A549 (cell line): ENCODE measurements at regions not wholly inside any gene's neighbourhood (a gene's known extent, or its start where the extent isn't known, plus 50 kb on each side); places are given as distances from the start of the nearest gene placed in this dataset.

Experiments used
- ATAC-seq, 2 experiments: fragments of 200-7000 bp in 1 of 2; fragments of >200 bp in 1 of 2; cut with Nextera tagmentation in 1 of 2; cut with Tn5 transposase in 1 of 2; 3 replicates each; pipeline versions ENCODE4 v1.8.0 to v1.9.1; 2018 to 2020; ENCODE audit warnings: mild to moderate bottlenecking in 1 of 2, moderate library complexity in 1 of 2
- CTCF ChIA-PET: fragments of 300-600 bp; sonication (Branson Sonifier 250); formaldehyde crosslinking; extraction: SDS; loops from one replicate; lab custom pipeline; 2021; ENCODE audit warnings: antibody characterized with exemption, inconsistent platforms; lab: Yijun Ruan, JAX
- POLR2A ChIA-PET: fragments of 350-600 bp; formaldehyde crosslinking; extraction: SDS; loops from one replicate; lab custom pipeline; 2021; ENCODE audit warnings: antibody characterized with exemption, inconsistent platforms; lab: Yijun Ruan, JAX
- DNase-seq, 2 experiments: peaks; one replicate each; pipeline versions ENCODE4 v3.0.0 to v3.0.0-alpha.2; 2011 to 2016; ENCODE audit warnings: low read depth in 1 of 2, low spot score in 1 of 2
- FAIRE-seq: peaks from 2 replicates; lab custom pipeline; 2011; peaks lifted over from hg19 to GRCh38; lab: Jason Lieb, UNC
- H3K27ac ChIP-seq, 2 experiments: fragments of >200 bp; sonication (Bioruptor Twin); formaldehyde crosslinking; 3 replicates each; pipeline ENCODE4 v1.5.1; 2016 to 2017
- H3K4me1 ChIP-seq: fragments of >200 bp; sonication (Bioruptor Twin); formaldehyde crosslinking; 3 replicates; pipeline ENCODE4 v1.6.1; 2016
- H3K4me2 ChIP-seq: fragments of >200 bp; sonication (Bioruptor Twin); formaldehyde crosslinking; 3 replicates; pipeline ENCODE4 v1.6.1; 2016
- H3K4me3 ChIP-seq: fragments of >200 bp; sonication (Bioruptor Twin); formaldehyde crosslinking; 3 replicates; pipeline ENCODE4 v1.5.1; 2016
- H3K9me3 ChIP-seq: fragments of >200 bp; sonication (Bioruptor Twin); formaldehyde crosslinking; 3 replicates; pipeline ENCODE4 v1.6.1; 2016
- CBX2 ChIP-seq: fragments of 200-600 bp; sonication (generic); IDR thresholded peaks from 2 replicates; pipeline ENCODE4 v1.6.1; 2016; ENCODE audit warnings: low read depth, mild to moderate bottlenecking, borderline replicate concordance
- CEBPB ChIP-seq, 2 experiments: fragments of >200 bp in 1 of 2; sonication (Bioruptor Twin) in 1 of 2; formaldehyde crosslinking in 1 of 2; IDR thresholded peaks; 2 replicates each; pipeline ENCODE4 v1.6.1; 2012 to 2016
- EHMT2 ChIP-seq: fragments of 200-600 bp; sonication (generic); IDR thresholded peaks from 2 replicates; pipeline ENCODE4 v1.6.1; 2016; ENCODE audit warnings: antibody characterized with exemption, low read depth, mild to moderate bottlenecking, moderate library complexity
- FOSB ChIP-seq: fragments of 250-450 bp; sonication (Bioruptor Pico); IDR thresholded peaks from 2 replicates; pipeline ENCODE4 v1.5.0; 2020; ENCODE audit warnings: mild to moderate bottlenecking, moderate library complexity
- HDAC2 ChIP-seq: fragments of 200-600 bp; sonication (generic); IDR thresholded peaks from 2 replicates; pipeline ENCODE4 v1.6.1; 2016
- JUN ChIP-seq, 2 experiments: fragments of >200 bp; sonication (Bioruptor Twin); formaldehyde crosslinking; IDR thresholded peaks; 2 replicates in 1 of 2; 3 replicates in 1 of 2; pipeline ENCODE4 v1.6.1; 2016 to 2017
- KDM5A ChIP-seq: fragments of 200-600 bp; sonication (generic); IDR thresholded peaks from 2 replicates; pipeline ENCODE4 v1.6.1; 2016; ENCODE audit warnings: antibody characterized with exemption, mild to moderate bottlenecking
- MAFK ChIP-seq: fragments of 450-650 bp; IDR thresholded peaks from 2 replicates; pipeline ENCODE4 v1.6.1; 2014; ENCODE audit not compliant: partially characterized antibody
- MAZ ChIP-seq: fragments of 150-350 bp; IDR thresholded peaks from 2 replicates; pipeline ENCODE4 v1.6.1; 2014; ENCODE audit warnings: antibody characterized with exemption, low read depth, low read length, borderline replicate concordance
- NPAS2 ChIP-seq: fragments of 250-450 bp; sonication (Bioruptor Pico); IDR thresholded peaks from 2 replicates; pipeline ENCODE4 v1.8.0; 2022; ENCODE audit warnings: mild to moderate bottlenecking, moderate library complexity, borderline replicate concordance
- POLR2A ChIP-seq: IDR thresholded peaks from 2 replicates; pipeline ENCODE4 v1.6.1; 2012; ENCODE audit warnings: mild to moderate bottlenecking, low read length
- RFX5 ChIP-seq: fragments of 450-650 bp; IDR thresholded peaks from 2 replicates; pipeline ENCODE4 v1.7.1; 2014; ENCODE audit warnings: antibody characterized with exemption, mild to moderate bottlenecking, moderate library complexity
- SMC3 ChIP-seq: fragments of >200 bp; sonication (Bioruptor Twin); formaldehyde crosslinking; IDR thresholded peaks from 3 replicates; pipeline ENCODE4 v1.6.1; 2018; ENCODE audit warnings: inconsistent platforms
- SREBF2 ChIP-seq: fragments of 450-650 bp; IDR thresholded peaks from 2 replicates; pipeline ENCODE4 v1.6.1; 2014; ENCODE audit warnings: mild to moderate bottlenecking, moderate library complexity
- TFCP2L1 ChIP-seq: fragments of 250-450 bp; sonication (Bioruptor Pico); IDR thresholded peaks from 2 replicates; pipeline ENCODE4 v1.5.0; 2021; ENCODE audit warnings: mild to moderate bottlenecking
- ZNF302 ChIP-seq: fragments of 250-450 bp; sonication (Bioruptor Pico); IDR thresholded peaks from 2 replicates; pipeline ENCODE4 v1.9.0; 2021; ENCODE audit warnings: inconsistent platforms, mild to moderate bottlenecking, moderate library complexity
- whole genome bisulfite sequencing: methylation state at CpG from one replicate; pipeline ENCODE4 v1.1.6; 2017; ENCODE audit errors: missing lambda C conversion rate; 5-methylcytosine and 5-hydroxymethylcytosine counted together
- TF ChIP-seq, protein P1 (sequence below): IDR thresholded peaks from 2 replicates; pipeline ENCODE4 v1.6.1; 2012
- TF ChIP-seq, protein P2 (sequence below): fragments of 250-450 bp; sonication (Bioruptor Pico); IDR thresholded peaks from 2 replicates; pipeline ENCODE4 v1.5.0; 2021; ENCODE audit warnings: mild to moderate bottlenecking, moderate library complexity, borderline replicate concordance

DNA sequence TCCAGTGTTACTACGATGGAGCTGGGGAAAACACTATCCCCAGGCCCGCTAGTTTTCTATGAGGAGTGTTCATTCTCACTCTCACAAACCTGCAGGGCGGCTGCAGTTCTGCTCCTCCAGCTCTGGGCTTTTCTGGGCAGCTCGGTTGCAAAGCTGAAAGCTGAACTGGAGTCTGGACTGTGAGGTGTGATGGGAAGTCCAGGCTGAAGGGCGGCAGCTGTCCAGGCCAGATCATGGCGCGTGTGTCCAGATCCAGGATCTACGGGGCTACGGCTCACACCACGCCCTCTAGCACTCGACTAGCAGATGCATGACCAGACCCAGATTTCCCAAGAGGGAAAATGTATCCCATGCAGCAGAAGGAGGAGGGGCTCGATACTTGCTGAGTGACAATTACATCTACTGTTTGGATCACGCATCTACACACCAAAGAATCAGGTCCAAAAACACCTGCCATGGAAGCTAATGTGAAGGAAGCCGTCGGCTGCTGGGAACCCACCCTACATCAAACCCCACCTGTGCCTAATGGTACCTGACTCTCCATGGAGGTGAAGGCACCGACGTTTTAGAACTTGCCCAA is 555.0 kb downstream of the BRD1 start:
- no peak for DNase-seq
- Histone ChIP-seq H3K9me3 (no peaks in the 10 kb centered on the region), H3K4me3 (no peak overlapping the region), H3K4me1 (no peaks in the 10 kb centered on the region), H3K4me2 (no peak overlapping the region), H3K27ac (no peak overlapping the region)
- WGBS, result 32% methylated on average over 15 of the region's 17 CpGs
- no peak for FAIRE-seq
- ChIA-PET CTCF (interaction anchor here (0.6 kb wide), 1 partner anchor 12 kb away, joined by 3 read pairs; no protein-coding TSS in a partner anchor), POLR2A (no interaction called here)
- TF ChIP-seq EHMT2 (no peak), JUN (IDR thresholded peaks at IDR 0.05) (no peak)
- ATAC-seq, result no peak

DNA sequence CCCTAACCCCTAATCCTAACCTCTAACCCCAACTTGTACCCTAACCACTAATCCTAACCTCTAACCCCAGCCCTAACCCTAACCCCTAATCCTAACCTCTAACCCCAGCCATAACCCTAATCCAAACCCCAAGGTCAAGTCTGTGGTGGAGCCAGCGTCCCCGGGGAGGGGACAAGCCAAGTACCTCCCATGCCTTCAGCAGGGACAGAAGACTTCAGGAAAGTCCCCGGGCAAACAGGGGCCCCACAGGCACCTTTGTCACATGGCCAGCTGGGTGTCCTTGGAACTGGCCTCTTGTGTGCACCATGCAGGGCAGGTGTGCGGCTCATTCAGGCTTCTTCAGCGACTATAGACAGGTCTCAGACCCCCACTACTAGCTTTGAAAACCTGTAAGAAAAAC is 555.8 kb downstream of the BRD1 start:
- Histone ChIP-seq H3K4me2 (no peak overlapping the region), H3K4me3 (no peak overlapping the region), H3K27ac (no peak overlapping the region), H3K4me1 (no peaks in the 10 kb centered on the region), H3K9me3 (no peaks in the 10 kb centered on the region)
- ChIA-PET POLR2A (no interaction called here), CTCF (interaction anchor here (0.6 kb wide), 1 partner anchor 11 kb away, joined by 3 read pairs; no protein-coding TSS in a partner anchor)
- ATAC-seq (no peak), FAIRE-seq (no peak), DNase-seq (no peak)
- WGBS, result 28% methylated on average over 2 of the region's 5 CpGs
- TF ChIP-seq ZNF302 (CRISPR knock-in tag), result no peak
- TF ChIP-seq NPAS2 (CRISPR knock-in tag), result no peak
- TF ChIP-seq, all 56 proteins: peak for 0

DNA sequence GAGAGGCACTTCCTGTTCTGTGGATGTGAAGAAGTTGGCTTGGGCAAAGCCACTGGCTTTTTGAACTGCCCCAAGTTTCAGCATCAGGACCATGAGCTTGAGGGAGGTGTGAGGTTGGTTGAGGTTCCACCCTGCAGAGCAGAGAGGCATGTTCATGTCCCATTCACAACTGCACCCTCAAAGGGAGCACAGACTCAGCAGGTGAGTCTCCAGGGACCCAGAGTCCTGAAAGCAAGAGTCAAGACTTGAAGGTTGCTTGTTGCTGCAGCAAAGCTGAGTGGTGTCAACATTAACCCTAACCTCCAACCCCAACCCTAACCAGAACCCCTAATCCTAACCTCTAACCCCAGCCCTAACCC is 556.3 kb downstream of the BRD1 start:
- ChIA-PET CTCF (no interaction called here), POLR2A (no interaction called here)
- TF ChIP-seq FOSB (CRISPR knock-in tag), result no peak
- TF ChIP-seq, protein P1, sequence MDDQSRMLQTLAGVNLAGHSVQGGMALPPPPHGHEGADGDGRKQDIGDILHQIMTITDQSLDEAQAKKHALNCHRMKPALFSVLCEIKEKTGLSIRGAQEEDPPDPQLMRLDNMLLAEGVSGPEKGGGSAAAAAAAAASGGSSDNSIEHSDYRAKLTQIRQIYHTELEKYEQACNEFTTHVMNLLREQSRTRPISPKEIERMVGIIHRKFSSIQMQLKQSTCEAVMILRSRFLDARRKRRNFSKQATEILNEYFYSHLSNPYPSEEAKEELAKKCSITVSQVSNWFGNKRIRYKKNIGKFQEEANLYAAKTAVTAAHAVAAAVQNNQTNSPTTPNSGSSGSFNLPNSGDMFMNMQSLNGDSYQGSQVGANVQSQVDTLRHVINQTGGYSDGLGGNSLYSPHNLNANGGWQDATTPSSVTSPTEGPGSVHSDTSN, result no peak
- TF ChIP-seq, protein P2, sequence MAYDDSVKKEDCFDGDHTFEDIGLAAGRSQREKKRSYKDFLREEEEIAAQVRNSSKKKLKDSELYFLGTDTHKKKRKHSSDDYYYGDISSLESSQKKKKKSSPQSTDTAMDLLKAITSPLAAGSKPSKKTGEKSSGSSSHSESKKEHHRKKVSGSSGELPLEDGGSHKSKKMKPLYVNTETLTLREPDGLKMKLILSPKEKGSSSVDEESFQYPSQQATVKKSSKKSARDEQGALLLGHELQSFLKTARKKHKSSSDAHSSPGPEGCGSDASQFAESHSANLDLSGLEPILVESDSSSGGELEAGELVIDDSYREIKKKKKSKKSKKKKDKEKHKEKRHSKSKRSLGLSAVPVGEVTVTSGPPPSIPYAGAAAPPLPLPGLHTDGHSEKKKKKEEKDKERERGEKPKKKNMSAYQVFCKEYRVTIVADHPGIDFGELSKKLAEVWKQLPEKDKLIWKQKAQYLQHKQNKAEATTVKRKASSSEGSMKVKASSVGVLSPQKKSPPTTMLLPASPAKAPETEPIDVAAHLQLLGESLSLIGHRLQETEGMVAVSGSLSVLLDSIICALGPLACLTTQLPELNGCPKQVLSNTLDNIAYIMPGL (CRISPR knock-in tag), result no peak
- no peak for TF ChIP-seq MAZ
- no peak for TF ChIP-seq TFCP2L1 (CRISPR knock-in tag)
- no peak for TF ChIP-seq CBX2
- no peak for TF ChIP-seq CEBPB (IDR thresholded peaks at IDR 0.05)
- TF ChIP-seq HDAC2, result no peak
- TF ChIP-seq KDM5A, result no peak
- TF ChIP-seq SMC3, result no peak
- TF ChIP-seq RFX5, result no peak
- TF ChIP-seq POLR2A, result no peak
- no peak for TF ChIP-seq SREBF2
- TF ChIP-seq MAFK, result no peak
- H3K4me2 ChIP-seq, result no peak overlapping the region
- ATAC-seq (no peak), DNase-seq (no peak), FAIRE-seq (no peak)
- H3K27ac ChIP-seq, result no peak overlapping the region
- no peaks in the 10 kb centered on the region for H3K4me1 ChIP-seq
- no peak overlapping the region for H3K4me3 ChIP-seq
- H3K9me3 ChIP-seq, result no peaks in the 10 kb centered on the region

DNA sequence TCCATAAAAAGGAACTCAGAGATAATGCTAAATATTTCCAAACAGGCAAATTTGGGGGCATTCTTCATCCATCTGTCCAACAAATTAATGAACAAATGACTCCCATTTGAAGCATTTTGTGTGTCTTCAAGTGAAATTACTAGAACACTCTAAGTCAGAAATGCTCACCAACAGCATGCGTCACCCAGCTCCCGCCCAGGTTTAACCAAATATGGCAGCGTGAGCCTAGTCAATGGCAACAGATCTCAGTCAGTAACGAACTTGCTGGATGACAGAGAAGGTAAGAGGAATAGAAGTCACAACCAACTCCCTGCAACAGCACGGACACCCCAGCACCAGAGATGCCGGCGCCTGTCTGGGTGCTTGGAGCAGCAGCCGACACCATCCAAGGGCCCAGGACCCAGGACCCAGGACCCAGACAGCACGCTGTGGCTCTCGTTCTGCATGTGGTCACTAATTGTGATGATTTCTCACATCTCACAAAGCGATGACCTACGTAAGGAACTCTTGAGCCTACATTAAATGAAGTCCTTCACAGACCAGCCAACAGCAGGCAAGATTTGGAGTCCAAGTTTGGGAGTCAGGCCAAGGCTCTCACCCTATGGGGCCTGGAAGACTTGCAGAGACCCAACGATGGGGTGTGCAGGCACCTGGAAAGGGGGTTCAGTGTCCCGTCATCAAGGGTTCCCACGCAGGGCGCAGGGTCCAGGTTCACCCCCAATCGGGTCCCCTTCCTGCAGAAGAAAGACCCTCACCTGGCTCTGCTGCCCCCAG is 556.9 kb downstream of the BRD1 start:
- no peak overlapping the region for H3K4me2 ChIP-seq
- no peak for DNase-seq
- WGBS, result 54% methylated on average over 11 of the region's 17 CpGs
- no peaks in the 10 kb centered on the region for H3K4me1 ChIP-seq
- H3K27ac ChIP-seq, result no peak overlapping the region
- ChIA-PET CTCF (interaction anchor here (1.4 kb wide), 1 partner anchor 34 kb away, joined by 5 read pairs; no protein-coding TSS in a partner anchor), POLR2A (no interaction called here)
- no peak overlapping the region for H3K4me3 ChIP-seq
- no peaks in the 10 kb centered on the region for H3K9me3 ChIP-seq
- ATAC-seq, result no peak
- no peak for FAIRE-seq
- no peak for TF ChIP-seq FOSB (CRISPR knock-in tag)
- TF ChIP-seq, protein P1, result no peak
- TF ChIP-seq JUN (IDR thresholded peaks at IDR 0.05), result no peak
- TF ChIP-seq, all 56 proteins: peak for 0
